ENCODE measurements at regions not wholly inside any gene's neighbourhood (a gene's known extent, or its start where the extent isn't known, plus 50 kb on each side); places are given as distances from the start of the nearest gene placed in this dataset.

- Histone ChIP-seq H3K9ac (ENCODE audit: low read depth, low read length, poor library complexity, severe bottlenecking) (no peak overlapping the region), H3K79me2 (ENCODE audit: insufficient read depth, low read length) (no peaks in the 10 kb centered on the region), H3K9me3 (ENCODE audit: insufficient read depth, low read depth, low read length) (no peaks in the 10 kb centered on the region), H4K20me1 (ENCODE audit: insufficient read depth, low read length, poor library complexity, severe bottlenecking) (no peaks in the 10 kb centered on the region), H3K4me2 (ENCODE audit: low read depth, low read length, poor library complexity, severe bottlenecking) (no peak overlapping the region), H3K4me3 (ENCODE audit: low read length, poor library complexity, severe bottlenecking) (no peak overlapping the region), H3K4me1 (ENCODE audit: insufficient read depth, low read length, poor library complexity, severe bottlenecking) (no peaks in the 10 kb centered on the region), H3K36me3 (ENCODE audit: insufficient read depth, low read length) (no peaks in the 10 kb centered on the region), H3K9me2 (replicated peaks; ENCODE audit: low read depth, low read length) (no peaks in the 10 kb centered on the region), H3K27me3 (ENCODE audit: insufficient read depth, low read length, poor library complexity, severe bottlenecking) (no peaks in the 10 kb centered on the region), H3F3A (ENCODE audit: low read depth) (no peaks in the 10 kb centered on the region), H2AFZ (ENCODE audit: low read length) (no peak overlapping the region)
- no peak for TF ChIP-seq CTCF (conservative IDR thresholded peaks at IDR 0.05; ENCODE audit: low read length)
- no peak for TF ChIP-seq EZH2phosphoT487 (IDR thresholded peaks at IDR 0.05; ENCODE audit: borderline replicate concordance)
These were observed 245.4 kb downstream of the HTR1B start for GRCh38 chr6:77217896-77218295.

GRCh38 chr6:77205936-77206335 lies 257.4 kb downstream of the HTR1B start:
- Histone ChIP-seq H3F3A (ENCODE audit: low read depth) (no peaks in the 10 kb centered on the region), H3K36me3 (ENCODE audit: insufficient read depth, low read length) (no peaks in the 10 kb centered on the region), H3K4me3 (ENCODE audit: low read length, poor library complexity, severe bottlenecking) (no peak overlapping the region), H3K9me2 (replicated peaks; ENCODE audit: low read depth, low read length) (no peaks in the 10 kb centered on the region), H3K4me2 (ENCODE audit: low read depth, low read length, poor library complexity, severe bottlenecking) (no peak overlapping the region), H3K9ac (ENCODE audit: low read depth, low read length, poor library complexity, severe bottlenecking) (no peak overlapping the region), H3K79me2 (ENCODE audit: insufficient read depth, low read length) (no peaks in the 10 kb centered on the region), H3K9me3 (ENCODE audit: insufficient read depth, low read depth, low read length) (no peaks in the 10 kb centered on the region), H4K20me1 (ENCODE audit: insufficient read depth, low read length, poor library complexity, severe bottlenecking) (no peaks in the 10 kb centered on the region), H2AFZ (ENCODE audit: low read length) (no peak overlapping the region), H3K4me1 (ENCODE audit: insufficient read depth, low read length, poor library complexity, severe bottlenecking) (no peaks in the 10 kb centered on the region), H3K27me3 (ENCODE audit: insufficient read depth, low read length, poor library complexity, severe bottlenecking) (no peaks in the 10 kb centered on the region)
- TF ChIP-seq EZH2phosphoT487 (IDR thresholded peaks at IDR 0.05; ENCODE audit: borderline replicate concordance) (no peak), CTCF (conservative IDR thresholded peaks at IDR 0.05; ENCODE audit: low read length) (no peak)

- no peaks in the 10 kb centered on the region for H3K9me2 ChIP-seq (replicated peaks; ENCODE audit: low read depth, low read length)
- no peaks in the 10 kb centered on the region for H3K79me2 ChIP-seq (ENCODE audit: insufficient read depth, low read length)
- no peak for TF ChIP-seq CTCF (conservative IDR thresholded peaks at IDR 0.05; ENCODE audit: low read length)
- TF ChIP-seq EZH2phosphoT487 (IDR thresholded peaks at IDR 0.05; ENCODE audit: borderline replicate concordance): no peak
- H3F3A ChIP-seq (ENCODE audit: low read depth): no peaks in the 10 kb centered on the region
- no peak overlapping the region for H2AFZ ChIP-seq (ENCODE audit: low read length)
- H3K4me1 ChIP-seq (ENCODE audit: insufficient read depth, low read length, poor library complexity, severe bottlenecking): no peaks in the 10 kb centered on the region
- H3K36me3 ChIP-seq (ENCODE audit: insufficient read depth, low read length): no peaks in the 10 kb centered on the region
- no peaks in the 10 kb centered on the region for H4K20me1 ChIP-seq (ENCODE audit: insufficient read depth, low read length, poor library complexity, severe bottlenecking)
- H3K9ac ChIP-seq (ENCODE audit: low read depth, low read length, poor library complexity, severe bottlenecking): no peak overlapping the region
- H3K4me3 ChIP-seq (ENCODE audit: low read length, poor library complexity, severe bottlenecking): no peak overlapping the region
- no peak overlapping the region for H3K4me2 ChIP-seq (ENCODE audit: low read depth, low read length, poor library complexity, severe bottlenecking)
- H3K27me3 ChIP-seq (ENCODE audit: insufficient read depth, low read length, poor library complexity, severe bottlenecking): no peaks in the 10 kb centered on the region
- no peaks in the 10 kb centered on the region for H3K9me3 ChIP-seq (ENCODE audit: insufficient read depth, low read depth, low read length)
These were observed 258.7 kb downstream of the HTR1B start for GRCh38 chr6:77204555-77204954.
